ENCODE measurements at regions not wholly inside any gene's neighbourhood (a gene's known extent, or its start where the extent isn't known, plus 50 kb on each side); places are given as distances from the start of the nearest gene placed in this dataset.

- TF ChIP-seq CTCF (IDR thresholded peaks at IDR 0.05) (no peak), POLR2AphosphoS5 (IDR thresholded peaks at IDR 0.05; ENCODE audit: insufficient read depth in 1 of 2, low read depth in 1 of 2) (no peak), POLR2A (IDR thresholded peaks at IDR 0.05) (no peak)
These were observed 216.3 kb upstream of the ITGA4 start for GRCh38 chr2:181240844-181241243.

Data from vagina (tissue), 2 donors.